GM12864 (cell line): ENCODE measurements at regions not wholly inside any gene's neighbourhood (a gene's known extent, or its start where the extent isn't known, plus 50 kb on each side); places are given as distances from the start of the nearest gene placed in this dataset.

Source experiments
- DNase-seq: peaks from one replicate; pipeline ENCODE4 v3.0.0-alpha.2; 2011; ENCODE audit warnings: low read depth
- H3K4me3 ChIP-seq: 2 replicates; pipeline ENCODE4 v1.5.1; 2011; ENCODE audit warnings: mild to moderate bottlenecking, low read depth, low read length, control low read depth
- TF ChIP-seq, protein P1 (sequence below): IDR thresholded peaks from 2 replicates; pipeline ENCODE4 v1.5.1; 2011; ENCODE audit warnings: low read depth, mild to moderate bottlenecking, moderate library complexity, low read length, control low read depth, inconsistent platforms; ENCODE audit errors: missing control alignments

DNA sequence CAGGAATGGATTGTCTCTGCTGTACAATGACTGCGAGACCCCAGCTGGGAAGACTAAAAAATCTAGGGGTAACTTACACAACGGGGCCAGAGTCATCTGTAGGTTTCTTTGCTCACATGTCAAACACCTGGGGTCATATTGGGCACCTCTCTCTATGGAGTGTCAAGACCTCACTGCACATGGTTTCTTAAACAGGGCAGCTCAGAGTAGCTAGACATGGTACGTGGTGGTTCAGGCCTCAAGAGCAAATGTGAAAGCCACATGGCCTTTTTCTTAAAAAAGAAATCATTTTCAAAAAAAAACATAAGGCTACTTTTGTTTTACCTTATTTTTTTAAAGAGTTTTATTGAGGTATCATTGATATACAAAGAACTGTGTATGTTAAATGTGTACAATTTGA lies 162.2 kb upstream of the ITGB1 start:
- TF ChIP-seq, protein P1, sequence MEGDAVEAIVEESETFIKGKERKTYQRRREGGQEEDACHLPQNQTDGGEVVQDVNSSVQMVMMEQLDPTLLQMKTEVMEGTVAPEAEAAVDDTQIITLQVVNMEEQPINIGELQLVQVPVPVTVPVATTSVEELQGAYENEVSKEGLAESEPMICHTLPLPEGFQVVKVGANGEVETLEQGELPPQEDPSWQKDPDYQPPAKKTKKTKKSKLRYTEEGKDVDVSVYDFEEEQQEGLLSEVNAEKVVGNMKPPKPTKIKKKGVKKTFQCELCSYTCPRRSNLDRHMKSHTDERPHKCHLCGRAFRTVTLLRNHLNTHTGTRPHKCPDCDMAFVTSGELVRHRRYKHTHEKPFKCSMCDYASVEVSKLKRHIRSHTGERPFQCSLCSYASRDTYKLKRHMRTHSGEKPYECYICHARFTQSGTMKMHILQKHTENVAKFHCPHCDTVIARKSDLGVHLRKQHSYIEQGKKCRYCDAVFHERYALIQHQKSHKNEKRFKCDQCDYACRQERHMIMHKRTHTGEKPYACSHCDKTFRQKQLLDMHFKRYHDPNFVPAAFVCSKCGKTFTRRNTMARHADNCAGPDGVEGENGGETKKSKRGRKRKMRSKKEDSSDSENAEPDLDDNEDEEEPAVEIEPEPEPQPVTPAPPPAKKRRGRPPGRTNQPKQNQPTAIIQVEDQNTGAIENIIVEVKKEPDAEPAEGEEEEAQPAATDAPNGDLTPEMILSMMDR: no peak
- no peak overlapping the region for H3K4me3 ChIP-seq
- DNase-seq: no peak

DNA sequence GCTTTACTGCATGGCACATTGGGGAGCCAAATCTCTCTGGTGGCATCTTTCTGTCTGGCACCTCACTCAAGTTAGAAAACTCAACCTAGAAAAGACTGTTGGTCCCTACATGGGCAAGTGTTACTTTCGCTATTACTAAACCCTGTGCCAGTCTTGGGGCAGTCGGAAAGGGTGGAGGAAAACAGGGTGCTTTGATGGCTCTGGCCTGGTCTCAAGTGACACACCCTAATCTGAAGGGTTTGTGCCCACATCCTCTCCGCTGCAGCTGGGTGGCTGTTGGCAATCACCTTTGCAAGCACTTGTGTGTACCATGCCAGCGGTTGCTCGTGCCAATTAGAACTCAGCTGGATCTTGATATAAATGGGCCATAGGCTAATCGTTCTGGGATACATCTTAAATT lies 159.8 kb upstream of the ITGB1 start:
- DNase-seq: no peak
- H3K4me3 ChIP-seq: no peak overlapping the region
- TF ChIP-seq, protein P1: no peak

DNA sequence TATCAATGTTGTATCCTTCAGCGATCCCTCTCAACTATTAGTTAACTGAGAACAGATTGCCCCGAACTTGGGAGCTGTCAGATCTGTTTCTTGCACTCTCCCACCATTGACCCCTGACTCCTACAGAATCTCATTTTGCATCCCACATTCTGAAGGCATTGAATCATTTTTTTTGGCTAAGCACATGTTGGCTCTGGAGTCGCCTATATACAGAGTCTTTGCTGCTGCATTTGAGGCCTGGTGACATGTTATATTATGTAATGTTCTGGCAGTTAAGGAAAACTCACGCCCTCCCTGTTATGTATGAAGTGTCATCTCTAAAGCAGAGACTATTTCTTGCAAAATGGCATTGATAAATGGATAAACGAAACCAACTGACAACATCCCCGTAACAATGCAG lies 159.2 kb upstream of the ITGB1 start:
- no peak overlapping the region for H3K4me3 ChIP-seq
- TF ChIP-seq, protein P1: no peak
- DNase-seq: no peak

DNA sequence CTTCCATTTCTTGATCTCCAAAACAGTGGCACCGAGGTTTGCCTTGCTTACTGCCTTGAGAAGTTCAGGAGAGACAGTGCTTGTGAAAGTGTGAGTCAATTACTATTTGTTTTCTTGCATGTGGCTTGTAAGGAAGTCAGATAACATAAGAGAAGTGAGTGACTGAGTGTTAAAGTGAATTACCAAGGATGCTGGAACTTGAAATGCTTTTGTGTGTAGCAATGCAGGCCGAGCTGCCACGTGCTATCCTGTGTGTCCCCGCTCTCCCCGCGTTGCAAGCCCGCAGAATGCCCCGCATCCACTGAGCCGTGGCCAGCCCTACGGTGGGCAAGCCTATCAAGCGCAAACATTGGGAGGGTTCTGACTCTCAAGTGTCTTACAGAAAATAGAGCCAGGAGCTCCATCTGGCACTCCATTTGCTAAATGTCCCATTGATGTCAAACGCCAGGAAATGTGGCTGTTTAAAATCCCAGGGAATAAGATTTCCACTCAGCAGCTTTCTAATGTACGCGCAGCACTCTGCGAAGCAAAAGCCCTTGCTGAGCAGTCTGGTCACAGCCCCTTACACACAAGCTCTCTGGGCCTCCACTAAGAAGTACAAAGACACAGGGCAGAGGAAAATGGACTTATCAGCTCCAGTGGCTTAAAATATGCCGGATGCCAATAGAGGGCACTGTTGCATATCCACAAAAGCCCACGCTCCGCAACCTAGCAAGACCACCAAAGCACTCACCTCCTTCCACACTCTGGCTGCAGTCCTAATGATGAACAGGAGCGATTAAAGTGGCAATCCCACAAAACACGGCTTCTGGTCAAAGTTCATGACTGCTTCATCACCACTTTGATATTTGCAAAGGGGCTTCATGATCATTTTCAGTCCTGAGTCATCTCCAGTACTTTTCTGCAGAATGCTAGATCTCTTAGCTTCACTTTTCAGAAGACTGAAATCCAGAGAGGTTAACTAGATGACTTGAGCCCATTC lies 158.0 kb upstream of the ITGB1 start:
- TF ChIP-seq, protein P1: peak; percentile 50
- no peak for DNase-seq
- no peak overlapping the region for H3K4me3 ChIP-seq

DNA sequence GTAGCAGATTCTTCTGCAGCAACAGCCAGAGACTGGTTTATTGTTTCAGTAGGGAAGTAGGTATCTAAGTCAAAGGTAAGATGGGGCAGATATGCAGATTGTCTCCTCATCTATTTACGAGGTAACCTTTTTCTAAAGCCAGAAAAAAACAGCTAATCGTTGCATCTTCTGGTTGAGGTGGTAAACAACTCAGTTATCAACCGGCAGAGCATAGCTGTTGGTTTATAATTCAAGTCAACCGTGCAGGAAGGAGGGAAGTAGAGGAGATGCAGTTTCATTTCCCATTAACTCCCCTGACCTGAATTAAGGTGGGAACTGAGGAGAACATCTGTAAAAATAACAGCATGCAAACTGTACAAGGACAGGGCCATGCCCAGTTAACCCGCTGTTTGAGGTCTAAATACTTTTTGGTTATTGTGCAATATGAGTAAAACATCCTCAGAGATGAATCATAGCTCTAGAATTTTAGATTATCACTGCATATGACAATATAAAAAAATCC lies 156.5 kb upstream of the ITGB1 start:
- DNase-seq: no peak
- TF ChIP-seq, protein P1: no peak
- H3K4me3 ChIP-seq: no peak overlapping the region

DNA sequence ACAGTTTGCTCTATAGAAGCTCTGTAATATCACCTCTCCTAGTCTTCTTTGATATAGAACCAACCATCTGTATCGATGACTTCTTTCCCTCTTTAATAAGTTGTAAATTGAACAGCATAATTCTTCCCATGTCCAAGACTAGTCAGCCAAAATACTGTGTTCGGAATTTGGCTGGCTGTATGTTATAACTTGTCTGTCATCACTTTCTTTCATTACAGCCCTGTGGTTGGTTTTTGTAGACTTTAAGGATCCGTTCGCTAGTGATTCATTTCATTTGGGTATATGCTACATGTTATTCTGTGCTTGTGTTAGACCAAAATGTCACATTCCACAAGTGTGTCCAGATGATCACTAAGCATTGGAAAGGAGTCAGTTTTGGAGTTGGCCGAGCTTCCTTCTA lies 155.4 kb upstream of the ITGB1 start:
- TF ChIP-seq, protein P1: no peak
- DNase-seq: no peak
- no peak overlapping the region for H3K4me3 ChIP-seq
